ENCODE measurements at regions not wholly inside any gene's neighbourhood (a gene's known extent, or its start where the extent isn't known, plus 50 kb on each side); places are given as distances from the start of the nearest gene placed in this dataset.

- no peak for DNase-seq
Measured at GRCh38 chr4:181971411-181971810, 271.8 kb upstream of the TENM3 start.

- no peak for DNase-seq
Measured at GRCh38 chr4:181971973-181972372, 271.2 kb upstream of the TENM3 start.

GRCh38 chr4:181976764-181977163, 266.4 kb upstream of the TENM3 start:
- no peak for DNase-seq

- no peak for DNase-seq
Measured at GRCh38 chr4:181982437-181982836, 260.8 kb upstream of the TENM3 start.

GRCh38 chr4:181982856-181983255, 260.3 kb upstream of the TENM3 start:
- DNase-seq: no peak

GRCh38 chr4:181987392-181987791, 255.8 kb upstream of the TENM3 start:
- DNase-seq: no peak

GRCh38 chr4:181989071-181989470, 254.1 kb upstream of the TENM3 start:
- no peak for DNase-seq

GRCh38 chr4:181991369-181992108, 251.7 kb upstream of the TENM3 start:
- DNase-seq: no peak

- DNase-seq: no peak
Measured at GRCh38 chr4:181998398-181999295, 244.6 kb upstream of the TENM3 start.

- DNase-seq: no peak
Measured at GRCh38 chr4:182000077-182000476, 243.1 kb upstream of the TENM3 start.

- no peak for DNase-seq
Measured at GRCh38 chr4:182010876-182011275, 232.3 kb upstream of the TENM3 start.

GRCh38 chr4:182014164-182014563, 229.0 kb upstream of the TENM3 start:
- DNase-seq: no peak

GRCh38 chr4:182015014-182015413, 228.2 kb upstream of the TENM3 start:
- no peak for DNase-seq

- DNase-seq: no peak
Measured at GRCh38 chr4:182015893-182016292, 227.3 kb upstream of the TENM3 start.

- no peak for DNase-seq
Measured at GRCh38 chr4:182017038-182017437, 226.2 kb upstream of the TENM3 start.

- no peak for DNase-seq
Measured at GRCh38 chr4:182018691-182019090, 224.5 kb upstream of the TENM3 start.

GRCh38 chr4:182019148-182019652, 224.0 kb upstream of the TENM3 start:
- DNase-seq: no peak

GRCh38 chr4:182022909-182023308, 220.3 kb upstream of the TENM3 start:
- DNase-seq: no peak

- DNase-seq: no peak
Measured at GRCh38 chr4:182023469-182023868, 219.7 kb upstream of the TENM3 start.

GRCh38 chr4:182042945-182043344, 200.3 kb upstream of the TENM3 start:
- DNase-seq: no peak

GRCh38 chr4:182048871-182049270, 194.3 kb upstream of the TENM3 start:
- no peak for DNase-seq

- no peak for DNase-seq
Measured at GRCh38 chr4:182056866-182057265, 186.3 kb upstream of the TENM3 start.

GRCh38 chr4:182062458-182062857, 180.7 kb upstream of the TENM3 start:
- no peak for DNase-seq

GRCh38 chr4:182062936-182063335, 180.3 kb upstream of the TENM3 start:
- DNase-seq: no peak

Measured in activated T-cell treated with anti-CD3 and anti-CD28 coated beads, Interleukin-2, amount 50 U/mL, for 1 hour (primary cell).